GM21786 (cell line): ENCODE measurements at regions not wholly inside any gene's neighbourhood (a gene's known extent, or its start where the extent isn't known, plus 50 kb on each side); places are given as distances from the start of the nearest gene placed in this dataset.
A peak's percentile ranks its signal among the peaks of the same experiment; 100 is the strongest.

ENCODE experiments used
- ATAC-seq: cut with Tn5 transposase; IDR thresholded peaks from one replicate; pipeline ENCODE4 v1.9.1; 2021; ENCODE audit not compliant: unreplicated experiment

DNA sequence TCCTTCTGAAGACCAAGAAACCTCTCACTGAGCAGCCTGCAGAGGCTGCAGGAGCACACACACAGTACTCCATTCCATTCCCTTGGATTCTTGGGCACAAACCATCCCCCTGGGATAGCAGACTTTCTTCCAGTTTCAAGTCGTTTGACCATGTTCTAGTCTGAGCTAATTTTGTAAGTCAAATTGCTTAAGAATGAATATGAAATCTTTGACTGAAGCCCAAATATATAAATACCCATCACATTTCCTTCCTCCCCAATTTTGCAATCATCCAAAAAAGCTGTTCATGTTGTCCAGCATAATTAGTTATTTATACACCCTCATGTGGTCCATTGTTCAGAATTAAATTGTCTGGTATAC lies 231.2 kb upstream of the TPRG1 start:
- ATAC-seq, result no peak

DNA sequence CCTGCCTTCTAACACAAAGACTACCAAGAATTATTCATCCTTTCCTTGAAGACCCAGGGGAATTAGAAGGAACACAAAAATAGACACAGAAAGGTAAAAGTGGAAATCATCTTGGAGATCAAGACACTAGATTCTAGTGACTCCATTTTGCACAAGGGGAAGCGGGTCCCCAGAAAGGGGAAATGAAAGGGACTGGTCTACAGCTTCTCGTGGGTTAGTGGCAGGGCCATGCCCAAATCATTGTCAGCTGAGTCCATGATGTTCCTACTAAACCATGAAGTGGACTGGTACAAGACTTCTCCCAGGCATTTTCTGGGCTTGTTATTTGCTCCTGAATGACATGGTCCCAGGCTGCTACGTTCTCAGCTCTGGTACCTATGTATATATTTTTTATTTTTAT lies 230.7 kb upstream of the TPRG1 start:
- no peak for ATAC-seq

DNA sequence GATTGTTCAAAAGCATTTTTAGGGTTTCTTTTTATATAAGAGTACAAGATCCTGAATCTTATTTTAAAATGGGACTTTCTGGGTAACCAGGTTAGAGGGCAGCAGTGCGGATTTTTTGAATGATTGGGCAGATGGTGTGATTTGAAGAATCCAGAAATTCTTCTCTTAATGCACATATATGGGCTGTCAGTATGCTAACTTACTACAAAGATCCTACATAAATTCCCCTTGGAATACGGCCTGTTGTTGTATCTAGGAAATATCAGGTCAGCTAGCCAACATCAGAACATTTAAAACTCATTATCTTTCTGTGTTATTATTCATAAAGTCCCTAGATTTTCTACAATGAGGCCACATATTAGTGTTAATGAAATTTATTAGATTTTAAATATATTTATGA lies 229.6 kb upstream of the TPRG1 start:
- ATAC-seq, result no peak

DNA sequence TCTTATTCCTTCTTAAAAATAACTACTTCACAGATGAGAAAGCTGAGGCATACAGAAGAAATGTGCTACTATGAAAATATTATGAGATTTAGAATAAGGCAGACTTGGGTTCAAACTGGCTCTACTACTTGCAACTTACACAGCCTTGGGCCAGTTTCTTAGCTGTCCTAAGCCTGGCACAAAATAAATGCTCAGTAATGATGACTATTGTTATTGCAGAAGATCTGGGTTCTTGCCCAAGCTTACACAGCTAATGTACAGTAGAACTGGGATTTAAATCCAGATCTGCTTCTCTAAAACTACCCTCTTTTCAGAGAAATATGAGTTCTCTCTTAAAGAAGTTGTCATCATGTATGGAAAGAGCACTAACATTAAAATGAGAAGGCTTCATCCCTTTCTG lies 228.2 kb upstream of the TPRG1 start:
- no peak for ATAC-seq

DNA sequence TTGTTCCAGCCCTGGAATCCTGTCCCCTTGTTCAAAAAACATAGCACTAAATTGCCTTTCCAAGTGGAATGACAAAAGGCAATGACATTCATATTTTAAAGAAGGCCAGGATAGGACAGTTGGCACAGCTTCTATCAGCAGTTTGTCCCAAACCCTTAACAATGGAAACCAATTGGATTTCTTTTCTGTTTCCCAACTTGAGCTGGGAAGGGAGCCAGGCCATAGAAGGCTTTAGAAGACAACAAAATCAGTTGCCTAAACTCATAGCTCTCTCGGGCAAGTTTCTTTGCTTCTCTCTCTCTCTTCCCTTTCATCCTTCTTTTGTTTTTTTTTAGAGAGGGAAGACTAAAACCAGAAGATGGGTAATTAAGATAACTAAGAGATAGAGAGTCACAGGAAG lies 227.7 kb upstream of the TPRG1 start:
- ATAC-seq, result no peak

DNA sequence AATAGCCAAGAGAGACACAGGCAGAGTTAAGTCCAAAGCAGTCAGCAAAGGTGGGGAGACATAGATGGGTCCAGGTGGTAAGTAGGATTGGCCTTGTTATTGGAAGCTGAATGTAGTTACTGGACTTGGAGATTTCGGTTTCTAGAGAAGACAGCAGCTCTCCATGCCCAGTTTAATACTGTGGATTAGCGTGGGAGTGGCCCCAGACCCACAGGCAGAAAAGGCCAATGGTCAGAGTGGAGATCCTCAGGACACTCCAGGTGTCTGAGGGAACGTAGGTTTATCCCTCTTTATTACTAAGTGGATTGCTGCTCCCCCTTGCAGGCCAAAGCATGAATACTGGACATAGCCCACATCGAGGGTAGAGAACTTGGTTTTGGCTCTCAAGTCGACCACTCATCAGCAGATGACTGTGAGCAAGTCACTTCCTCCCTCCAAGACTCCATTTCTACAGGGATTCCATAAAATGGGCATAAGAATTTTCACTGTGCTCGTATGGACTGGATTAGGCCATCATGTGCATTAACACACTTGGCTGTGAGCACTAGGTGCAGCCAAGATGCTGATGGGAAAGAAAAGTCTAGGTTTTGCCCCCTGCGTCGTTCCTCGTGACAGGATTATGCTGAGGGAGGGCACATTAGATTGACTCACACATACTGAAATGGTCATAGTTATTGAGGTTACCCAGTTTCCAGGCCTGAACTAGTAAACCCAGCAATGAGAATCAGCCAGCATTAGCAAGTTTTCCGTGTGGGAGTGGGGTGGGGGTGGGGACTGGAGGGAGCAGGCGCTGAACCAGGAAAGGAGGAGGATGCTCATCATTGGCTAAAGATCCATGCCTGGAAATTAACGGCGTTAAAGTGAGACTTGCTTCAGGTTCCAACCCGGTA lies 225.2 kb upstream of the TPRG1 start:
- ATAC-seq, result no peak

DNA sequence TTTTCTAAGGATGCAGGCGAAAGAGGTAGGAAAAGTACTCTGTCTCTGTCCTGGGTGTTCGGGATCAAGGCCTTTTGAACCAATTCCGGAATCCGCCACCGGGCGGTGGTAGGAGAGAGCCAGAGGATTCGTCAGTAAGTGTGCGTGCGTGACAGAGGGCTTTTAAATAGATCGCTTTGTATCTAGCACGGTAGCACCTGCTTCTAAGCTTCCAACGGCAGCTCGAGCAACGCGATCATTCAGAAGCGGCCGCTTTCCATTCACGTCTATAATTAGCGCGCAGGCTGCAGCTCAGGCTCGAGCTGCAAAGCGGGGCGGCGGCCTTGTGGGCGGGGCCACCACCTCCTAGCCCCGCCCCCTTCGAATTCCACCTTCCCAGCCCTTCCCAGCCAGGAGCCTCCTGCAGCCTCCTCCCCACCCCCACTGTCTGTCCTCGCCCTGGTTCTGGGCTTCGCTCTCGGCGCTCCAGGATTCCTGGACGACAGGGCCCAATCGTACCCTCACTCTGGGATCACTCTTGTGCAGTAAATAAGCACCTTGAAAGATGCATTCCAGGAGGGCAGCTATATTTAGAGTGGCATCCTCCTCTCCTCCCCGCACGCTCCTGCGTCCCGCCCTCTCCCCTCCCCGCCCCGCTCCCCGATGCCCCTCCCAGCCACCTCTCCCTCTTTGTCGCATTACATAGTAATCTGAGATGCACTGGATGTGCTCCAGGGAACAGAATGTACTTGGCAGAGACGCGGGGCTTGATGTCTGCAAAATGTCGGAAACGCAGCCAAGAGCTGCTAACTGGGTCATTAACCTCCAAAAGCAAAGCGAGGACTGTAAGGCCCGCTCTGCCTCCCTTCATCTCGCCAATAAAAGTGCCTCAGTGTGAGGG lies 224.1 kb upstream of the TPRG1 start:
- ATAC-seq, result no peak

DNA sequence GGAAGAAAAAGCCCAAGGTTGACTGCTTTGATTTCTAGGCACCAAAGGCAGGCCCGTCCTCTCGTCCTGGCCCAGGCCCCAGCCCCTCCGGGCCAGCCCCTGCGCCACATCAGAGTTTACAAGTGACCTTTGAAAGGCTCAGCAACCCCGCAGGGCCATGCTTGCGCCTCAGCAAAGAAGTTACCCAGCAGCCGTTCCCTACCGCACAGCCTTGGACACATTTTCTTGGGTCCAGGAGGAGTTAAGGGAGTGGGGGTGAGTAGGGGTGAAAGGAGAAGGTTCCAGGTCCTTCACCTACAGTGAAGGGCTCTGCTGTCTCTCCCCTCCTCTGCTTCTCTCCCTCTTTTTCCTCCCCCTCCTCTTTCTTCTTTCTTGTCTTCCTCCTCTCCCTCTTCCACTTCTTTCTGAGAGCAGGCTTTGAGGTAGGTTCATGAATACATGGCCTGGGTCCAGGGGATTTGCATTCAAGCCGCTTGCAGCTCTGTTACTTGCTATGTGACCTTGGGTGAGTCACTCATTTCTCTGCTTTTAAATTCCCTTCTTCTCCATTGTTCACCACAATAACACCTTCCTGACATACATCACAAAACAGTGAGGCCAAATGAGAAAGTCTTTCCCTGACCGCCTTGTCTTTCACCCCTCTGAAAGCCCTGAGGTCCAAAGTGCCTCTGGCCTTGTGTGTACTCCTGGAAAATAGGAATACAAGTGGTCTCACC lies 223.3 kb upstream of the TPRG1 start:
- ATAC-seq, result no peak

DNA sequence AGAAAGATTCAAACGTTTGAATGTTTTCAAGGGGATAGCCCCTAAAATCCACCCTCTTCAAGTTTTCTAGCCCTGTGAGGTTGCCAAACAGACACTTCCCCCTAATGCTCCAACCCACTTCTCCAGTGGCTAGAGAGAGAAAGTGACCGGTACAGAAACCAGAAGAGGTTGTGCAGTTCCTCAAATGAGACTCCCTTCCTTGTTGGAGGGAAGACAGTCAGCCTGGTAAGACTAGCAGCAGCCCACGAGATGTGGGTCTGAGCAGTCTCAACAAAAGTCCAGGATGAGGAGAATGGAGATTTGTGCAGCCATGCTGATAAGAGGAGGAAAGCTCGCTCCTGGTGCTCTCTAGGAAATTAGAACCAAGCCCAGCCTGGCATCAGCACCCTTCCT lies 222.8 kb upstream of the TPRG1 start:
- ATAC-seq, result no peak

DNA sequence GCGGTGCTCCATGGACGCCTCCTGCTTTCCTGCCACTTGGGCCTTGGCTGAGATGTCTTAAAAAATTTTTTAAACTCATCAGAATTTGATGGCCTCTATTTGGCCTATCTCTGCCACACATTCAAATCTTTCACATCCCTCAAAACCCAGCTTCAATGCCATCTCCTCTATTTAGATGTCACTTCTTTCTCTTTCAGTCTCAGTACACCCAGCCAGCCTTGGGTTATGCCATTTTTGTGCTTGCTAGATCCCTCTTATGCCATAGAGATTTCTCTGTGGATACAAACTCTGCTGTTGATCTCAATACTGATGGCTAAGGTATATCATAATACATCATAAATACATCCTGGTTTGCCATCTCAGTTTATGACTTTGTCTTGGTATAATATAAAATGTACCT lies 222.3 kb upstream of the TPRG1 start:
- no peak for ATAC-seq

DNA sequence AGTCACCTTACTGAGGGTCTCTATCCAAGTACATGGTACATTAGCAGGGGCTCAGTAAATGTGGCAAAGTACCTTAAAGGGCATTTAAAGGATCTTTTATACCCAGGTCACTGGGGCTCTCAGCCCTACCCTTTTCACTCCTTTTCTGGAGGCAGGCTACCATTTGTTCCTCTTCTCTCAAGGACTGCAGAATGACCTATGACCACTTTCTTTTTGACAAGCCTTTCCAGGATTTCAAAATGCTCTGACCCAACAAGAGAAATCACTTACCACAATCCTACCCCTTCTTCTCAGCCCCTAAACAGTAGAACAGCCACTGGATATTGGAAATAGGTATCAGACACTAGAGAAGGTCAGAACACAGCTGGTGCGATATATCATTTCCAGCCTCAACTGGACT lies 221.8 kb upstream of the TPRG1 start:
- no peak for ATAC-seq

DNA sequence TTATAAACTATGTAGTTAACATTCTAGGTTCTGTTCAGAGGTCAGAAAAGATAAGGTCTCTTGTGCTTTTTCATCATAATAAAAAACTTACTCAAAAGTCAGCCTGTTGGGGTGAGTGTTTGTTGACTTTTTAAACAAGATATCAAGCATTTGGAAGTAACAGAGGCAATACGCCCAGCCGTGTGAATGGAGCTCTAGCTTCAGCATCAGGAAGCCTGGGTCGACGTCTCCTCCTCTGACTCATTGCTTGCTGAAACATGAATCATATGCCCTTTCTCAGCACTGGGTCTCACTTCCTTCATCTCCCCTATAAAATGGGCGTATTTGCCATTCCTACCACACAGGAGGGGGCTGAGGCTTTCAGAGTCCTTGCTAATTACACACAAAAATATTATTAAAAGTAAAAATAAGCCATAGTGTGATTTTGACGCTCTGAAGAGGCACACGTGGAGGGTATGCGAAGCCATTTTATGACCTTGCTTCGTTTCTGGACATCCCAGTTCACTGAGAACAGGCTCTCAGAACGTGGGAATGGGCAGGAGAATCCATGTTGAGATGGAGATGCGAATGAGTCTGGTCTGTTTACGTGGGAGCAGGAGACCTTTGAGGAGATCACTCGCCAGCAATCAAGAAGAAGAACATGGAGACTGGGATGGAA lies 220.8 kb upstream of the TPRG1 start:
- ATAC-seq, result no peak

DNA sequence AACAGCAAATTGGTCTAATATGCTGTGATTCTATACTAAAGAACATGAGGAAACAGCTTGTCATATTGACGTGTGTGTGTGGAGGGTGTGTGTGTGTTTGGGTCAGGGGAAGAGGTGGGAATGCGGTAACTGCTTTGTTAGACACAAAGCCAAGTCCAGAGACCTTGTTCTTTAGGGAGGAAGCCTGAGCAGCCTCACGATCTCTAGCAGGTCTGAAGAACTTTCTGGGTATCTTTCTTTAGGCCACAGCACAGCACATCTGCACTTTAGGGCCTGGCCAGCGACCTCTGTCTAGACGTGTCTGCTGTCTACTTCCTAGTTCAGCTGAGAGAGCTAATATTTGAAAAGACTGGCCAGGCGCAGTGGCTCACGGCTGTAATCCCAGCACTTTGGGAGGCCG lies 220.0 kb upstream of the TPRG1 start:
- ATAC-seq, result no peak

DNA sequence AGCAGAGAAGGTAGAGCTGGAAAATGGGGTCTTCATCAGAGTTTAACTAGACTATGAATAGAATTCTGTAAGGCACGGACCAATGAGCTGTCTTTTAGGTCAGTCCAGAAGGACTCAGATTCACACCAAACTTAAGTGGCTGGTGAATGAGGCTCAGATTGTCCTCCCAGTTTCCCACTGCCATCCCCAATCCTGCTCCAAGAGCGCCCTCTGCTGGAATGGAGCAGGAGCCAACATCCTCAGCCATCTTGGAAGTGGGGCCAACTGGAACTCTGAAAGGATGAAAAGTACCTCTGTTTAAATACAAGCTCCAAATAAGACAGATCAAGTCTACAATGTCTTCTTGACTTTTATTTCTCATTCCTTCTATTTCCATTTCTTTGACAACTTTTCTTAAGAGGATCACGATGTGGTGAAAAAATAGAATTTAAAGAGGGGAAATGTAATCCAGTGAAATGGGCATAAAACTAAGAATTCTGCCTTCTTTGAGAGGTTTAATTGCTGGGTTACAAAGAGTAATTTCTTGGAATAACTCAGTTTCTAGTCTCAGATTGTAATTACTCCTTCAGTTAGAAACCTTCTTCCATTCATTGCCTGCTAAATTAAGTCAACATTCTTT lies 217.1 kb upstream of the TPRG1 start:
- ATAC-seq, result peak; percentile 53

DNA sequence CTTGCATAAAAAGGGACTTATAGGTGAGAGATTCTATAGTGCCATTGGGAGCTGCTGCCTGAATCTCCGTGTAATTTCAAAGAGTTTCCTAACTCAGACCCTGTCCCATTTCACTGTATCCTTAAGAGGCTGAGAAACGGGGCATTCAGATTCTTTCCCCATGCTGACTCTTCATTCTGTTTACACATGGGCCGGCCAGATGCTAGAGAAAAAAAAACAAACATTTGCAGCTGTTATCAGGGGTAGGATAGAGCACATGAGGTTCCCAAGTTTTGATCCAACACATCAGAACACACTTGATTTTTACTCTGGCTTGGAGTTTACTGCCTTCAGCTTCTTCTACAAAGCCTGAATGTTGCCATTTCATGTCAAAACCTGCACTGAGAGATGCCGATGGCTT lies 215.9 kb upstream of the TPRG1 start:
- no peak for ATAC-seq

DNA sequence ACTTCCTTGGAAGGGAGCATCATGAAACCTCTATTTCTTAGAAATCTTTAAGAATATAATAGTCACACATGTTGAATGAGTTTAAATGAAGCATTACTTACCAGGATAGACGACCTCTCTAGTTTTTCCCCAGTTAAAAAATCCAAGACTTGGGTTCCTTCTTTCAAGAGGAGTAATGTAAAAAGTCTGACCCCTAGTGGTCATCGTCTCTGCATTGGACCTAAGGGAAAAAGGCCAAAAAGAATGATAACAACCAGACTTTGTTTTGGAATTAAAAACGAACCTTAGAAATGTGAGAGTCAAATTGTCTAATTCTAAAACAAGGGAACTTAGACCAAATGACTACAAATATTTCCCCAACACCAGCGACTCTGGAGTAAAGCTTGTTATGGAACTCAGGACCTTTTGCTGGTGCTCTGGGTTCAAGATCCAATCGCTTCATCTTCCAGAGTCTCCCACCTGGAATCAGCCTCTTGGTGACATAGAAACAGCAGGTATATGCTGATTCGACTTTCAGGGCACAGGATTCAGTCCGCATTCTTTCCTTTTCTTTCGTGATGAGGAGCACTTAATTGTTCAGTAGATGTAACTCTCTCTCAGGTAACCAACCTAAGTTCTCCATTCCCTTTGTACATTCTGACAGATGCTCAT lies 214.8 kb upstream of the TPRG1 start:
- no peak for ATAC-seq

DNA sequence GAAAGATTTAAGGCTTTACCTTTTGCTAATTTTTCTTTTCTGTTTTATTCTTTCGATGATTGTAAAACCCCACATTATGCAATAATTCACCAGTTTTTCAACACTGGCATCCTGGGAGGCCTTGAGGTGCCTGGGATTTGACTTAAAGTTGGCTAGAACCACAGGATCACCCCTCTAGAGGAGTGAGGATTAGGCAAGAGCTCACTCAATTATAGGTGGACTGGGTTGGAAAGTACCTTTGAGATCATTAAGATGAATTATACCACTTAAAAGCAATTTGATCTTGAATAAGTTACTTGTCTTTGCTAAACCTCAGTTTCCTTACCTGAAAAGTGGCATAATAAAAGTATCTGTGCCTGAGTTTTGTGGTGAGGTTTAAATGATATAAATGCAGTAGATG lies 212.8 kb upstream of the TPRG1 start:
- ATAC-seq, result no peak

DNA sequence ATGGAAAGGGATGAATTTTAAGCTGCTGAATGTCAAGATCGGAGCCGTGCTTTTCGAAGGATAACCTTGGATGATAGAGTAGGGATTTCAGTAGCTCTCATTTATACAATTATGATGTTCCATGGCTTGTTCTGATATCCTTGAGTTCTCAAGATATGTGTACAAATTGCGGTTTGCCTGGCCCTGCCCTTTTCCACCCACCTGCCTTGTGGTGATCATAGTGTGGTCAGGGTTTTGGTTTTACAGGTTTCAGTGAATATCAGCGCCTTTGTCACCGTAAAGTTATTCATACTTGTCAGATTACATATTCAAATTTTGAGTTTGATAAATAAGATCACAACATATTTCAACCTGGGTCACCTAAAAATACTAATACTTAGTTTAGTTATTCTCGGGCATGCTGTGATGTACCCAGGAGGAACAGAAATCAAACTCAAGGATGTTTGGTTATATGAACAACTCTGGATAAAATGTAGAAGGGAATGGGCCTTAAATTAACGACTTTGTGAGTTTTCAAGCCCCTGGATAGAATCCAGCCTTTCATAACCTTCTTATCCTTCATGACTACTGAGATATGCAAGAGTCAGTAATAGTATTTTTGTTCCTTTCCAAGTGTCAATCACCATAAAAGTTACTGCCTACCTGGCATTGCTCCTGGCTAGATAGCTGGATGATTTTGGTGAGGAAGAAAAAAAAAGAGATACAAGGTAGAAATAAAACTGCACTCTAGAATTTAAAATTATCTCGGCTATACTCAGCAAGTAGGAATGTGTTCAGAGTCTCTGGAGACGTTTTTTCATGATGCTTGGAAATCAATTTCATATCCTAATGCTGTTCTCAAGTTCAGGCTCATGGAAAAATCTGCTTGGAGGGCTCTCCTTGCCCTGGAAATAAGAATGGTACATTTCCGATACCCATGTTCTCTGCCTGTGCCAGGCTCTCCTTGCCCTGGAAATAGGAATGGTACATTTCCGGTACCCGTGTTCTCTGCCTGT lies 209.2 kb upstream of the TPRG1 start:
- ATAC-seq, result no peak

DNA sequence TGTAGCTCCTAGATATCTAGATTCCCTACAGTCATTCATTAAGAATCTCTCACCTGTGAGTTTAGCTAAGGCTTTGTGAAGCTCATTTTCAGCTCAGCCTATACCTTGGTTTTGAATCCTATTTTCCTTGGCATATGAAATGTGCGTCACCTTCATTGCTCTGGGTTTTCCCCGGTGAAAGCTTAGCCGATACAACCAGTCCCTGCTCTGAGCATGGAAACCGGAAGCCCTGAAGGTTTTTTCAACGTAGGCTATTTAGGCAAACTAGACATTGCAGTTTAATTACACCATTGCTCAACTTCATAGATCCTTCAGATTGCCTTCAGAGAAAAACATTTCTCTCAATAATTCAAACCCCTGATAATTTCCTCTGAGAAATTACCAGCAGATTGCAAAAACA lies 206.8 kb upstream of the TPRG1 start:
- no peak for ATAC-seq
